GM10266 (cell line): ENCODE measurements at regions not wholly inside any gene's neighbourhood (a gene's known extent, or its start where the extent isn't known, plus 50 kb on each side); places are given as distances from the start of the nearest gene placed in this dataset.
"Not testable (repeated sequence)": the region's sequence is repeated elsewhere in the genome, so short reads cannot be mapped to it uniquely, and the experiment has no call there.

Experiments used
- DNase-seq: peaks from one replicate; pipeline ENCODE4 v3.0.0; 2012; ENCODE audit errors: extremely low spot score
- TF ChIP-seq, protein P1 (sequence below): IDR thresholded peaks from 2 replicates; pipeline ENCODE4 v1.5.1; 2012; ENCODE audit warnings: mild to moderate bottlenecking, low read depth; ENCODE audit not compliant: control insufficient read depth, insufficient read depth; ENCODE audit errors: missing control alignments

DNA sequence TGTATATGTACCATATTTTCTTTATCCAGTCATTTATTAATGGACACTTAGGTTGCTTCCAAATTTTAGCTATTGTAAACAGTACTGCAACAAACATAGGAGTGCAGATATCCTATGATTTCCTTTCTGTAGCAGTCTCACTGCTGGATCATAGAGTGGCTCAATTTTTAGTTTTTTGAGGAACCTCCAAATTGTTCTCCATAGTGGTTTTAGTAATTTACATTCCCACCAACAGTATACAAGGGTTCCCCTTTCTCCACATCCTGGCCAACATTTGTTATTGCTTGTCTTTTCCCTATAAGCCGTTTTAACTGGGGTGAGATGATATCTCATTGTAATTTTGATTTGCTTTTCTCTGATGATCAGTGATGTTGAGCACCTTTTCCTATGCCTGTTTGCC is 114.3 kb downstream of the TMEM17 start:
- no peak for DNase-seq
- TF ChIP-seq, protein P1, sequence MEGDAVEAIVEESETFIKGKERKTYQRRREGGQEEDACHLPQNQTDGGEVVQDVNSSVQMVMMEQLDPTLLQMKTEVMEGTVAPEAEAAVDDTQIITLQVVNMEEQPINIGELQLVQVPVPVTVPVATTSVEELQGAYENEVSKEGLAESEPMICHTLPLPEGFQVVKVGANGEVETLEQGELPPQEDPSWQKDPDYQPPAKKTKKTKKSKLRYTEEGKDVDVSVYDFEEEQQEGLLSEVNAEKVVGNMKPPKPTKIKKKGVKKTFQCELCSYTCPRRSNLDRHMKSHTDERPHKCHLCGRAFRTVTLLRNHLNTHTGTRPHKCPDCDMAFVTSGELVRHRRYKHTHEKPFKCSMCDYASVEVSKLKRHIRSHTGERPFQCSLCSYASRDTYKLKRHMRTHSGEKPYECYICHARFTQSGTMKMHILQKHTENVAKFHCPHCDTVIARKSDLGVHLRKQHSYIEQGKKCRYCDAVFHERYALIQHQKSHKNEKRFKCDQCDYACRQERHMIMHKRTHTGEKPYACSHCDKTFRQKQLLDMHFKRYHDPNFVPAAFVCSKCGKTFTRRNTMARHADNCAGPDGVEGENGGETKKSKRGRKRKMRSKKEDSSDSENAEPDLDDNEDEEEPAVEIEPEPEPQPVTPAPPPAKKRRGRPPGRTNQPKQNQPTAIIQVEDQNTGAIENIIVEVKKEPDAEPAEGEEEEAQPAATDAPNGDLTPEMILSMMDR, result no peak

DNA sequence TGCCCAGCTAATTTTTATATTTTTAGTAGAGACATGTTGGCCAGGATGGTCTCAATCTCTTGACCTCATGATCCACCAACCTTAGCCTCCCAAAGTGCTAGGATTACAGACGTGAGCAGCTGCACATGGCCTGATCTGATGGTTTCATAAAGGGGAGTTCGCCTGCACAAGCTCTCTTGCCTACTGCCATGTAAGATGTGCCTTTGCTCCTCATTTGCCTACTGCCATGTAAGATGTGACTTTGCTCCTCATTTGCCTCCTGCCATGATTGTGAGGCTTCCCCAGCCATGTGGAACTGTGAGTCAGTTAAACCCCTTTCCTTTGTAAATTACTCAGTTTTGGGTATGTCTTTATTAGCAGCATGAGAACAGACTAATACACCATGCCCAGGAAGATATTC is 119.6 kb downstream of the TMEM17 start:
- DNase-seq, result not testable (repeated sequence)

DNA sequence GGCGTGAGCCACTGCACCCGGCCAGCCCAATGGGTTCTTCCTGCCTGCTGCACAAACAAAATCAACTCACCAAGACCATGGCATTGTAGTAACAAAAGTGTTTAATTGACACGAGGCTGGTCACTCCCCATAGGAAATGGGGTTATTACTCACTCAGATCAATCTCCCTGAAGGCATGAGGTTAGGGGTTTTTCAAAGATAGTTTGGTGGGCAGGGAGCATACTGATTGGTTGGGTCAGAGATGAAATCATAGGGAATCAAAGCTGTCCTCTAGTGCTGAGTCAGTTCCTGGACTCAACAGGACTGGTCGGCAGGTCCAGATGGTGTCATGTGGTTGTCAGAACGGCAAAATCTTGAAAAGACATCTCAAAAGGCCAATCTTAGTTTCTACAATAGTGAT is 122.1 kb downstream of the TMEM17 start:
- TF ChIP-seq, protein P1, result no peak
- DNase-seq, result no peak

DNA sequence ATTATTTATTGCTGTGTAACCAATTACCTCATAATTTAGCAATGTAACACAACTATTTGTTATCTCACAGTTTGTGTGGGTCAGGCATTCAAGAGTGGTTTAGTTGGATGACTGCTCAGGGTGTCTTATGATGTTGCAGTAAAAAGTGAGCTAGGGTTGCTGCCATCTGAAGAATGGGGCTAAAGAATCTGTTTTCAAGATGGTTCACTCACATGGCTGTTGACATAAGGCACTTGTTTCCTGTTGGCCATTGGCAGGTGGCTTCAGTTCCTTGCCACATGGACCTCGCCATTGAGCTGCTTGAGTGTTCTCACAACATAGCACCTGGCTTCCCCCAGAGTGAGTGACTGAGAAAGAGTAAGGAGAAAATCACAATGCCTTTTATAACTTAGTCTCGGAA is 123.2 kb downstream of the TMEM17 start:
- no peak for DNase-seq
- TF ChIP-seq, protein P1, result no peak

DNA sequence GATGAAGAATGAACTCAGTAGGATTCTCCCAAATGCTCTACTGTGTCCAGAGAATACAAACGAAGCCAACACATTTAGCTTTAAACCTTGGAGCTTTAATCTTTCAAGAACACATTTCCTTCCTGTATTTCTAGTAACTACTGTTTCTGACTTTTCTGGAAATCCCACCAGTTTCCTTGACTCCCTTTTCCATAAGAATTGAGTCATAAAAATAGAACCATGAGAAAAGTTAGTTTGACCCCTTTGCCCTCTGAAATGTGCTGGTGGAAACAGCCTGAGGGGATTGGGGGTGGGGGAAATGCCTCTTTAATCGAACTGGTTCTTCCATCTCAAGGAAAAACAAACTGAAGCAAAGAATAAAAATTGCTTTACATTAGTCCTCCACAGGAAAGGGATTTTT is 123.9 kb downstream of the TMEM17 start:
- no peak for DNase-seq
- TF ChIP-seq, protein P1, result no peak

DNA sequence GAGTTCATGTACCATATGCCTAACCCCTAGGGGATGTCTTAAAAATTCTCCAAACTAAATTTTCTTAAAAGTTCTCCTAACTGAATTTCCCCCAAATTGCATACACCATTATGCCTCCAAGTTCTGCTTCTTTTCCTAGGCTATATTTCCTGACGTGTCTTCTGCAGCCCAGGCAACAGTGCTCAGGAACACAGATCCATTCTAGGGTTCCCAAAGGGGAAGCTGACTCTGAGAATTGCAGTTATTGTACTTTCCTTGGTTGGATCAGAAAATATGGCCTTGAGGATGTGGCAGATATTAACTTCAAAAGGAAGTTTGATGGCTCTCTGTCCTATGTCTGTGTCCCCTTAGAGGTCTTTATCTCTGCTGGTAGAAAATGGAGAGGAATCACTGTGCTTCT is 124.3 kb downstream of the TMEM17 start:
- no peak for DNase-seq
- TF ChIP-seq, protein P1, result no peak

DNA sequence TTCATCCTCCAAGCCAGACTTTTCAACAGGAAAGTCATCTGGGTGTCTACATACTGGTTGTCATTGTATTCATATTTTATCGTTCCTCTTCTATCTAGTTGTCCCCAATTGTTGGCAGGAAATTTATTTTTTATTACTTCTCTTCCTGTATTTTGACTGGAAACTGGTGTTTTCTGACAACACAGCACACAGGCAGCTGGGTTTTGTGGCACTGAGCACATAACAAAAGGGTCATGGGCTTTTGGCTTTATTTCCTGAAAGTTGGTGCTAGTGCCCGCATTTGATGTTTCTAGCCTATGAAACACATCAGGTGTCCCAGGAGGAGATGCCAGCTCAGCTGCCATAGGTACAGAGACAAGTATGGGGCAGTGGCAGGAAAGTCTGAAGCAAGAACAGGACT is 126.4 kb downstream of the TMEM17 start:
- DNase-seq, result no peak
- TF ChIP-seq, protein P1, result no peak

DNA sequence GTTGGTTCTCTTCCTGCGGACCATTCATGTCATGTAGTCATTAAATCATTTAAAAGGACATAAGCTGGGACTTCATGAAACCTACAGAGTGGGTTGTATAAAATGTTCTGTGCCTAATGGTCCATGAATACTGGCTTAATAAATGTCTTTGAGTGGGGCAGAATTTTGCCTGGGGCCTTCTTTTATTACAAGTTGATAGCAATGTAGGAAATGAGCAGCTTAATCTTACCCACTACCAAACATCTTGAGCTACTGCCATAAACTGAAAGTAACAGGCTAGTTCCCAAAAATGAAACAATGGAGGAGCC is 130.9 kb downstream of the TMEM17 start:
- TF ChIP-seq, protein P1, result no peak
- DNase-seq, result no peak
